ENCODE measurements at regions not wholly inside any gene's neighbourhood (a gene's known extent, or its start where the extent isn't known, plus 50 kb on each side); places are given as distances from the start of the nearest gene placed in this dataset.

DNA sequence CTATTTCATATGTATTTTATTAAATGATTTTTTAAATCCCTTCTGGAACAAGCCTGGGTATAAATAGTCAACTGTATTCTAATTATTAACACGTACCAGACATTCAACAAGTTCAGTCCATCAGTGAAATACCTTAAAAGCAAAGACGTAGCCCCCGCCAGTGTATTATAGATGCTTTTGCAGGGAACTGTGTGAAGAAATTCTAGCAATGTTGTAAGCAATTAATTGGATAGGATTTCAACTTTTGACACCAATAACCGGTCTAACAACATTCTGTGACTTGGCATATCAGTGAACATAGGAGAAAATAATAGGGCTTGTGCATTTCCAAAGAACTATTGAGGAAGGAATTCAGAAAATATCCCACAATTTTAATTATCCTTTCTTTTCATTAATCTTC is 67.2 kb upstream of the TGFBR2 start:
- TF ChIP-seq POLR2A (IDR thresholded peaks at IDR 0.05), result no peak
- TF ChIP-seq, protein P1, sequence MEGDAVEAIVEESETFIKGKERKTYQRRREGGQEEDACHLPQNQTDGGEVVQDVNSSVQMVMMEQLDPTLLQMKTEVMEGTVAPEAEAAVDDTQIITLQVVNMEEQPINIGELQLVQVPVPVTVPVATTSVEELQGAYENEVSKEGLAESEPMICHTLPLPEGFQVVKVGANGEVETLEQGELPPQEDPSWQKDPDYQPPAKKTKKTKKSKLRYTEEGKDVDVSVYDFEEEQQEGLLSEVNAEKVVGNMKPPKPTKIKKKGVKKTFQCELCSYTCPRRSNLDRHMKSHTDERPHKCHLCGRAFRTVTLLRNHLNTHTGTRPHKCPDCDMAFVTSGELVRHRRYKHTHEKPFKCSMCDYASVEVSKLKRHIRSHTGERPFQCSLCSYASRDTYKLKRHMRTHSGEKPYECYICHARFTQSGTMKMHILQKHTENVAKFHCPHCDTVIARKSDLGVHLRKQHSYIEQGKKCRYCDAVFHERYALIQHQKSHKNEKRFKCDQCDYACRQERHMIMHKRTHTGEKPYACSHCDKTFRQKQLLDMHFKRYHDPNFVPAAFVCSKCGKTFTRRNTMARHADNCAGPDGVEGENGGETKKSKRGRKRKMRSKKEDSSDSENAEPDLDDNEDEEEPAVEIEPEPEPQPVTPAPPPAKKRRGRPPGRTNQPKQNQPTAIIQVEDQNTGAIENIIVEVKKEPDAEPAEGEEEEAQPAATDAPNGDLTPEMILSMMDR (IDR thresholded peaks at IDR 0.05), result no peak
